VCaP (cell line): ENCODE measurements at regions not wholly inside any gene's neighbourhood (a gene's known extent, or its start where the extent isn't known, plus 50 kb on each side); places are given as distances from the start of the nearest gene placed in this dataset.

Experiments used
- H3K27ac ChIP-seq: fragments of 450-650 bp; 2 replicates; pipeline ENCODE4 v1.5.1; 2017
- TF ChIP-seq, protein P1 (sequence below): fragments of 450-650 bp; conservative IDR thresholded peaks from 2 replicates; pipeline ENCODE4 v1.5.1; 2017; ENCODE audit warnings: mild to moderate bottlenecking, moderate library complexity

DNA sequence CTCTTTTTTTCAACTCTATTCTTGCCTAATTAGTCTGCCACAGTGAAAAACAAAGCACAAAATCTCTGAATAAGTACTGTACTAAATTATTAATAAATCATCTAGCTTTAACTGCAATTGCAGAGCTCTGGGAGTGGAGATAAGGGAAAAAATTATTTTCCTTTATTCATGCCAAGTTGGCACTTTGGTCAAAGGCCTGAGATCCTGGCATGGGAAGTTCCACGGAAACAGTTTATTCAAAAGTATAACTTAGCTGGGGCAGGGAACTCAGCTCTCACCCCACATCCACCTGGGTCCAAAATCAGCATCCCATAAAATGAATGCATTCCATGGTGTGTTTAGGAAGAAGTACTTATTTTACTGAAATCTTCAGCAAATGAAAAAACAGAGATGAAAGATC, 185.2 kb upstream of the APCDD1 start:
- no peak overlapping the region for H3K27ac ChIP-seq
- TF ChIP-seq, protein P1, sequence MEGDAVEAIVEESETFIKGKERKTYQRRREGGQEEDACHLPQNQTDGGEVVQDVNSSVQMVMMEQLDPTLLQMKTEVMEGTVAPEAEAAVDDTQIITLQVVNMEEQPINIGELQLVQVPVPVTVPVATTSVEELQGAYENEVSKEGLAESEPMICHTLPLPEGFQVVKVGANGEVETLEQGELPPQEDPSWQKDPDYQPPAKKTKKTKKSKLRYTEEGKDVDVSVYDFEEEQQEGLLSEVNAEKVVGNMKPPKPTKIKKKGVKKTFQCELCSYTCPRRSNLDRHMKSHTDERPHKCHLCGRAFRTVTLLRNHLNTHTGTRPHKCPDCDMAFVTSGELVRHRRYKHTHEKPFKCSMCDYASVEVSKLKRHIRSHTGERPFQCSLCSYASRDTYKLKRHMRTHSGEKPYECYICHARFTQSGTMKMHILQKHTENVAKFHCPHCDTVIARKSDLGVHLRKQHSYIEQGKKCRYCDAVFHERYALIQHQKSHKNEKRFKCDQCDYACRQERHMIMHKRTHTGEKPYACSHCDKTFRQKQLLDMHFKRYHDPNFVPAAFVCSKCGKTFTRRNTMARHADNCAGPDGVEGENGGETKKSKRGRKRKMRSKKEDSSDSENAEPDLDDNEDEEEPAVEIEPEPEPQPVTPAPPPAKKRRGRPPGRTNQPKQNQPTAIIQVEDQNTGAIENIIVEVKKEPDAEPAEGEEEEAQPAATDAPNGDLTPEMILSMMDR = no peak

DNA sequence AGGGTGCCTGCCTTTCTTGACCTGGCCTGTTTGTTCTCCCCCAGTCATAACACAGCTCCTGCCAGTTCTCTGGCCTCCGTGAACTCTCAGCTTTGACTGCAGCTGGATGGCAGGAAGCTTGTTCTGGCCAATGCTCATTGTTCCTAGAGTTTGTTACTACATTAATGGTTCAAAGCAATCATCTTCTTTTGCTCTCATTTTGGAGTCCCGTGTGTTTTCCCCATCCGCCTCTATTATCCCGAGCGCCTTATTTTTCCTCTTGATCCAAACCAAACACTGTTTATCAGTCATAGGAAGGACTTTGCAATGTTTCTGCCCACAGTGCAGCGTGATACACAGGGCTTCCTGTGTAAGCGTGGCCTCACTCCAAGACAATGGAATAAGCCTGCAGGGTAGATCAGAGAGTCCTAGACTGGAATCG, 184.3 kb upstream of the APCDD1 start:
- peak overlapping the region; percentile 10; the same call in 1 of the 2 replicates for H3K27ac ChIP-seq
- TF ChIP-seq, protein P1 = no peak

DNA sequence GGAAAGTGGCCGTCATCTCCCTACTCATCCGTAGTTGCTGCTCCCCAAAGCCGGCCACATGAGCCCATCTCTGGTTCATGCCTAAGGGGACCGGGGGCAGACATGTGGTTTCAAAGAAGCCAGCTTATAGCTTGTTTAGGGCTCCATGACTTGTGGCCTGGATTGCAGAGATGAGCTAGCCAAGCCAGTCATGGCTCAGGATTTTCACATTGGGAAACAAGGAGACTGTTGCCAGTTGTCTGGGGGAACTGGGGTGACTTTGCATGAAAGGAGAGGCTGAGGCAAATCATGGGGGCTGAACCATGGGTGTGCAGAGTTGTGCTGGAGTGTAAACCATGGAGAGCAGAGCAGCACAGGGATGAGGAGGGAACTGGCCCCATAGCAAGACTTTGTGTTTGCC, 183.0 kb upstream of the APCDD1 start:
- H3K27ac ChIP-seq = no peak overlapping the region
- TF ChIP-seq, protein P1 = no peak

DNA sequence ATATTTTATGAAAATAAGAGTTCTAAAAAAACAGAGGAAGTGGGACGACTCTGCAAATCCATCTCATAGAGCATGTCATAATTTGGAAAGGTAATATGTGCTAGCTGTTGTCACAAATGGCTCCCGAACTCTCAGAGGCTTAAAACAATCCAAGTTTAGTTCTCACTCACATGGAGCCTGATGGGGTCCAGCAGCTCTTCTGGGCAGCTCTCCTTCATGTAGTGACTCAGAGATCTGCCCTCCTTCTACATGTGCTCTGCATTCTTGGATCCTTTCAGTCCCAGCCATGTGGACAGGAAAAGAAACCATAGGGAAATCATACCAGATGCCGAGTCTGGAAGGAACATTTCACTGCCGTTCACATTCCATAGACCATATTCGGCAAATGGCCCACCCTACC, 180.1 kb upstream of the APCDD1 start:
- H3K27ac ChIP-seq = no peak overlapping the region
- TF ChIP-seq, protein P1 = no peak

DNA sequence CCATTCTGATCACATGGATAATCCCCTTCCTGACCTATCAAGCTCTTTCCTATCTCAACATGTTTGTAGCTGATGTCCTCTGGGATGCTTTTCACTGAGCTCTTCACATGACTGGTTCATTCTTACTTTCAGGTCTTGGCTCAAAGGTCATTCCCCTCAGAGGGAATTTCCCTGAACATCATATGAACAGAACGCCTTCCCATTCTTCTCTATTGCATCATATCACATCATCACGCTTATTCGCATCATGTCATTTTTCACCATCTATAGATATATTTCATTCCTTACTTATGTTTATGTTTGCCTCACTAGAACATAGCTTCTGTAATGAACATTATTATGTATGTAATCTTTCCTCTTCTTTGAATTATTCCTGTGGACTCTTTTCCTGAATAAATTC, 178.9 kb upstream of the APCDD1 start:
- TF ChIP-seq, protein P1 = no peak
- no peak overlapping the region for H3K27ac ChIP-seq

DNA sequence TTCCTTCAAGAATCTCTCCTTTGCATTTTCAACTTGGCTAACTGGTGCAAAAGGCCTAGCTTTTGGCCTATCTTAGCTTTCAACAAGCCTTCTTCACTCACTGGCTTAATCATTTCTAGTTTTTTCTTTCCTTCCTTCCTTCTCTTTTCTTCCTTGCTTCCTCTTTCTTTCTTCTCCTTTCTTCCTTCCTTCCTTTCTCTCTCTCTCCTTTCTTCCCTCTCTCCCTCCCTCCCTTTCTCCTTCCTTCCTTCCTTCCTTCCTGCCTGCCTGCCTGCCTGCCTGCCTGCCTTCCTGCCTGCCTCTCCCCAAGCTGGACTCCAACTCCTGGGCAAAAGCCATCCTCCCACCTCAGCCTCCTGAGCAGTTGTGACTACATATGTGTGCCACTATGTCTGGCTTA, 176.2 kb upstream of the APCDD1 start:
- H3K27ac ChIP-seq = no peak overlapping the region
- TF ChIP-seq, protein P1 = no peak

DNA sequence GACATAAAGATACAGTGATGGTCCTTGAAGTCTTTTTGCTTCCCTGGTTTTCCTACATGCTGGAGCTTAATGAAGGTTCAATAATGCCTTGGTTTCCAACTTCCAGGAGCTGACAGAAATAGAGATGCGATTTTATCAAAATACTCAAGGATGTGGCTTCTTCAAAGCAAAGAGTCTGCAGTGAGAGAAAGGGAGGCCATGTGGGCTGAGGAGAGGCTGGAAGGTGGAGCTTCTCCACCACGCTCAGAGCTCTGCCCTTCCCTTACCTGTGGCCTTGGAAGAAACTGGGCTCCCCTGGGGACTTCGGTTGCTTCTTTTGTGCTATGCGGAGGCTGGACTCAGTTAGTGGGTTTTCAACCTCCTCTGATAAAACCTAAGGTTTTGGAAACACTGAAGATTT, 175.0 kb upstream of the APCDD1 start:
- H3K27ac ChIP-seq = no peak overlapping the region
- TF ChIP-seq, protein P1 = no peak
